ENCODE measurements at regions not wholly inside any gene's neighbourhood (a gene's known extent, or its start where the extent isn't known, plus 50 kb on each side); places are given as distances from the start of the nearest gene placed in this dataset.

GRCh38 chr6:154606457-154606856, 96.0 kb upstream of the CNKSR3 start:
- TF ChIP-seq, protein P1, sequence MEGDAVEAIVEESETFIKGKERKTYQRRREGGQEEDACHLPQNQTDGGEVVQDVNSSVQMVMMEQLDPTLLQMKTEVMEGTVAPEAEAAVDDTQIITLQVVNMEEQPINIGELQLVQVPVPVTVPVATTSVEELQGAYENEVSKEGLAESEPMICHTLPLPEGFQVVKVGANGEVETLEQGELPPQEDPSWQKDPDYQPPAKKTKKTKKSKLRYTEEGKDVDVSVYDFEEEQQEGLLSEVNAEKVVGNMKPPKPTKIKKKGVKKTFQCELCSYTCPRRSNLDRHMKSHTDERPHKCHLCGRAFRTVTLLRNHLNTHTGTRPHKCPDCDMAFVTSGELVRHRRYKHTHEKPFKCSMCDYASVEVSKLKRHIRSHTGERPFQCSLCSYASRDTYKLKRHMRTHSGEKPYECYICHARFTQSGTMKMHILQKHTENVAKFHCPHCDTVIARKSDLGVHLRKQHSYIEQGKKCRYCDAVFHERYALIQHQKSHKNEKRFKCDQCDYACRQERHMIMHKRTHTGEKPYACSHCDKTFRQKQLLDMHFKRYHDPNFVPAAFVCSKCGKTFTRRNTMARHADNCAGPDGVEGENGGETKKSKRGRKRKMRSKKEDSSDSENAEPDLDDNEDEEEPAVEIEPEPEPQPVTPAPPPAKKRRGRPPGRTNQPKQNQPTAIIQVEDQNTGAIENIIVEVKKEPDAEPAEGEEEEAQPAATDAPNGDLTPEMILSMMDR (IDR thresholded peaks at IDR 0.05 in 4 of 5, conservative IDR thresholded peaks at IDR 0.05 in 1 of 5), result no peak
- TF ChIP-seq POLR2A (IDR thresholded peaks at IDR 0.05), result no peak
